Lung (tissue), 11 donors: ENCODE measurements at regions not wholly inside any gene's neighbourhood (a gene's known extent, or its start where the extent isn't known, plus 50 kb on each side); places are given as distances from the start of the nearest gene placed in this dataset.
A peak's percentile ranks its signal among the peaks of the same experiment; 100 is the strongest.

Experiments used
- ATAC-seq: fragments of 200-7000 bp; cut with Tn5 transposase; one replicate; pipeline ENCODE4 v1.9.1; 2020; ENCODE audit warnings: moderate number of reproducible peaks; ENCODE audit not compliant: insufficient read depth, low FRiP score
- DNase-seq, 3 donors: peaks; one replicate each; pipeline ENCODE4 v3.0.0-alpha.2; 2013 to 2017
- H3K27ac ChIP-seq, 2 donors: one replicate each; pipeline ENCODE4 v1.5.1; 2013; ENCODE audit warnings: mild to moderate bottlenecking in 2 of 2, moderate library complexity in 2 of 2, control low read depth in 1 of 2, inconsistent platforms in 1 of 2, low read depth in 1 of 2, low read length in 1 of 2
- H3K27me3 ChIP-seq, 3 donors: one replicate each; pipeline ENCODE4 v1.5.1; 2013; ENCODE audit warnings: low read length in 2 of 3; ENCODE audit not compliant: control insufficient read depth in 3 of 3, insufficient read depth in 3 of 3
- H3K36me3 ChIP-seq, 4 donors: one replicate each; pipeline ENCODE4 v1.5.1; 2013; ENCODE audit warnings: low read length in 4 of 4, mild to moderate bottlenecking in 1 of 4, moderate library complexity in 1 of 4; ENCODE audit not compliant: control insufficient read depth in 4 of 4, insufficient read depth in 4 of 4
- H3K4me1 ChIP-seq, 5 donors: one replicate each; pipeline ENCODE4 v1.5.1; 2013; ENCODE audit warnings: low read length in 5 of 5, mild to moderate bottlenecking in 2 of 5, moderate library complexity in 1 of 5; ENCODE audit not compliant: control insufficient read depth in 5 of 5, insufficient read depth in 5 of 5
- H3K4me3 ChIP-seq: one replicate; pipeline ENCODE4 v1.5.1; 2013; ENCODE audit warnings: mild to moderate bottlenecking, control low read depth, moderate library complexity
- H3K9ac ChIP-seq, 2 donors: one replicate each; pipeline ENCODE4 v1.5.1; 2013; ENCODE audit warnings: low read length in 2 of 2, control low read depth in 1 of 2; ENCODE audit not compliant: insufficient read depth in 1 of 2
- H3K9me3 ChIP-seq, 4 donors: one replicate each; pipeline ENCODE4 v1.5.1; 2013; ENCODE audit warnings: low read length in 3 of 4, mild to moderate bottlenecking in 1 of 4, moderate library complexity in 1 of 4; ENCODE audit not compliant: control insufficient read depth in 4 of 4, insufficient read depth in 3 of 4
- WGBS, 2 donors: extraction: QIAGEN DNeasy Blood & Tissue Kit; methylation state at CpG; one replicate each; pipeline ENCODE4 v1.1.7; 2013; 5-methylcytosine and 5-hydroxymethylcytosine counted together
- TF ChIP-seq, protein P1 (sequence below): IDR thresholded peaks from 2 replicates; pipeline ENCODE4 v1.5.1; 2012; ENCODE audit warnings: mild to moderate bottlenecking; ENCODE audit errors: control extremely low read depth, extremely low read depth
- donor health status: control.
- donor health status: control.
- donor health status: Bipolar disorder and iron deficiency.
- donor health status: healthy.
- donor health status: DM: yes; HTN: yes; CAD: no.

DNA sequence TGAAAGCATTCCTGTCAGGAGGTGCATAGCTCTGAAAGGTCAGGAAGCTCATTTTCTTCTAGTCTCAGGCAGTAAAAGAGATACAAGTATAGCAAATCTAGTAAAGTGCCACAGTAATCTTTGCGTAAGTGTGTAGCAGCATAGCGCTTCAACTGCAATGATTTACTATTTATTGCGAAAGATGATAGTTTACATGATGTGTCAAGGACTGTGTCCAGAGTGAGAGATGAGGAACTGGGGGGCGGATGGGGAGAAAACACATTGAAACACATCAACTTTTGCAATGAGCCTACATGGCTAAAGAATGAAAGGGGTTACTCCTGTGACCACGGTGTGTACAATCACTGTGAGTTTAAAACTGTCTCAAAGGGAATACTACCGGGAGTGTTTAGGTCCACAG lies 644.4 kb downstream of the GALR1 start:
- 63 to 70% methylated on average over 6 of the region's 6 CpGs for WGBS, 2 donors
- DNase-seq: peak in 1 of 3 donors; percentile 33
- no peak for ATAC-seq
- Histone ChIP-seq H3K9me3 (peaks cover 0 to 5% (median 1%) of the 10 kb centered on the region in 4 donors), H3K27ac (no peak overlapping the region), H3K9ac (no peak overlapping the region), H3K4me3 (no peak overlapping the region), H3K4me1 (peaks cover 0 to 18% (median 0%) of the 10 kb centered on the region in 5 donors), H3K36me3 (no peaks in the 10 kb centered on the region), H3K27me3 (peaks cover 0 to 27% (median 25%) of the 10 kb centered on the region in 3 donors)
- TF ChIP-seq, protein P1, sequence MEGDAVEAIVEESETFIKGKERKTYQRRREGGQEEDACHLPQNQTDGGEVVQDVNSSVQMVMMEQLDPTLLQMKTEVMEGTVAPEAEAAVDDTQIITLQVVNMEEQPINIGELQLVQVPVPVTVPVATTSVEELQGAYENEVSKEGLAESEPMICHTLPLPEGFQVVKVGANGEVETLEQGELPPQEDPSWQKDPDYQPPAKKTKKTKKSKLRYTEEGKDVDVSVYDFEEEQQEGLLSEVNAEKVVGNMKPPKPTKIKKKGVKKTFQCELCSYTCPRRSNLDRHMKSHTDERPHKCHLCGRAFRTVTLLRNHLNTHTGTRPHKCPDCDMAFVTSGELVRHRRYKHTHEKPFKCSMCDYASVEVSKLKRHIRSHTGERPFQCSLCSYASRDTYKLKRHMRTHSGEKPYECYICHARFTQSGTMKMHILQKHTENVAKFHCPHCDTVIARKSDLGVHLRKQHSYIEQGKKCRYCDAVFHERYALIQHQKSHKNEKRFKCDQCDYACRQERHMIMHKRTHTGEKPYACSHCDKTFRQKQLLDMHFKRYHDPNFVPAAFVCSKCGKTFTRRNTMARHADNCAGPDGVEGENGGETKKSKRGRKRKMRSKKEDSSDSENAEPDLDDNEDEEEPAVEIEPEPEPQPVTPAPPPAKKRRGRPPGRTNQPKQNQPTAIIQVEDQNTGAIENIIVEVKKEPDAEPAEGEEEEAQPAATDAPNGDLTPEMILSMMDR: no peak

DNA sequence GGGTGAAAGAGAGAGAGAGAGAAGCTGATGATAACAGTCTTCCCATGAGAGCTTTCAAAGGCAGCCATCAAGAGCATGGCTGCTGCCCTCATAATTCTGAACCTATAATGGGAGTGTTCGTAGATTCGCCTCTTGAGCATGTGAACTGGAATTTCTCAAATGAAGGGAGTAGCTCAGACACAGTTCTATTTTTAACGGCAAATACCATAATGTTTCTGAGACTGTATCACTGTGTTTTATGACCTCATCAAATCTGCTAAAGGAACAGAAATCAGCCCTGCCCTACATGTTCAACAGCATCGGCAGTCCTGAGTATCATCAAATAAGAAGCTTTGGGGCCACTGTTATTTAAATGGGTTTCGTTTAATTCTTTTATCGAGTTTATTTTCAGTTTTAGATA lies 645.6 kb downstream of the GALR1 start:
- Histone ChIP-seq H3K27me3 (peaks cover 0 to 31% (median 25%) of the 10 kb centered on the region in 3 donors), H3K4me1 (peaks cover 0 to 23% (median 4%) of the 10 kb centered on the region in 5 donors), H3K9ac (no peak overlapping the region), H3K4me3 (no peak overlapping the region), H3K27ac (no peak overlapping the region), H3K36me3 (no peaks in the 10 kb centered on the region), H3K9me3 (peaks cover 0 to 5% (median 1%) of the 10 kb centered on the region in 4 donors)
- WGBS, 2 donors: 89 to 96% methylated on average over 6 of the region's 6 CpGs
- no peak for DNase-seq
- TF ChIP-seq, protein P1: no peak
- no peak for ATAC-seq

DNA sequence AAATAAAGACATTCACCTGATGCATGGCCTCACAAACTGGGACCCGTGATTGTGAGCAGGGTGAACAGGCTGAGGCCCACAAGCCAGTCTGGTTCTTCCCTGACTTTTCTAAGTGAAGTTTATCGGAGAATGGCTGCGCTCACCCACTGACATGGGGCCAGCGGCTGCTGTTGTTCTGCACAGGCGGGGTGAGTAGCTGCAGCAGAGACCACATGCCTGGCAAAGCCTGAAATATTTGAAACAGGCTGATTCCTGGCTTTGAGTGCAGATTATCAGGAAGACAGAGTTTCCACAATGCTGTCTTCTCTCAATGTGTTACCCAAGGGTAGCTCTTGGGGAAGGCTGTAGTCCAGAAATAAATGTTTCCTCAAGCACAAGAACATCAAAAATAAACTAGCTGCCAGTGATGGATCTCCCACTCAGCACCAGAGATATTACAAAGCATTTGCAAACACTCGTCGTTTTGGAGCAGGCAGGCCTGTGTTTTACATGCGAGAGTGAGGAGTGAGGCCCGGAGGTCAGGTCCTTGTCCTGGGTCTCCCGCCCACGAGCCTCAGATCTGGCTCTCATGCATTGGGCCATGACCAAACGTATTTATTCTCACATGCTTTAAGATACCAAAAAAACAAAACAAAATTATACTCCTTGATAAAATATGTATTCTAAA lies 647.1 kb downstream of the GALR1 start:
- DNase-seq (peak; percentile 73 to 94 (median 79)), ATAC-seq (no peak)
- TF ChIP-seq, protein P1: no peak

More for the DNA sequence above, 647.1 kb downstream of the GALR1 start:
- no peak overlapping the region for H3K9ac ChIP-seq
- H3K27ac ChIP-seq: no peak overlapping the region
- H3K36me3 ChIP-seq: no peaks in the 10 kb centered on the region
- H3K27me3 ChIP-seq: peaks cover 0 to 31% (median 25%) of the 10 kb centered on the region in 3 donors
- no peaks in the 10 kb centered on the region for H3K9me3 ChIP-seq
- 64 to 80% methylated on average over 12 of the region's 12 CpGs for WGBS, 2 donors
- H3K4me3 ChIP-seq: no peak overlapping the region
- peaks cover 0 to 23% (median 4%) of the 10 kb centered on the region in 5 donors for H3K4me1 ChIP-seq
